Upper lobe of right lung (tissue), 1 donor: ENCODE measurements at regions not wholly inside any gene's neighbourhood (a gene's known extent, or its start where the extent isn't known, plus 50 kb on each side); places are given as distances from the start of the nearest gene placed in this dataset.

Experiments
- ATAC-seq: fragments of 200-7000 bp; cut with Tn5 transposase; one replicate; pipeline ENCODE4 v1.9.1; 2020; ENCODE audit warnings: mild to moderate bottlenecking, moderate library complexity
- DNase-seq: peaks from one replicate; pipeline ENCODE4 v3.0.0-alpha.2; 2020
- H3K27ac ChIP-seq: fragments of 200-600 bp; one replicate; pipeline ENCODE4 v1.8.0; 2022
- H3K27me3 ChIP-seq: fragments of 200-600 bp; one replicate; pipeline ENCODE4 v1.8.0; 2022; ENCODE audit warnings: mild to moderate bottlenecking
- H3K36me3 ChIP-seq: fragments of 200-600 bp; one replicate; pipeline ENCODE4 v1.8.0; 2022
- H3K4me1 ChIP-seq: fragments of 200-600 bp; one replicate; pipeline ENCODE4 v1.8.0; 2022
- H3K4me3 ChIP-seq: fragments of 200-600 bp; one replicate; pipeline ENCODE4 v1.8.0; 2022; ENCODE audit warnings: mild to moderate bottlenecking
- H3K9me3 ChIP-seq: fragments of 200-600 bp; one replicate; pipeline ENCODE4 v1.8.0; 2022
- intact Hi-C: fragments of 100-400 bp; cut with DNase I; formaldehyde crosslinking; loops from one replicate; pipeline ENCODE4 v1.11.0; 2022
- TF ChIP-seq, protein P1 (sequence below): fragments of 200-600 bp; IDR thresholded peaks from one replicate; pipeline ENCODE4 v1.8.0; 2022; ENCODE audit warnings: antibody characterized with exemption
- donor health status: DM: no; HTN: yes; CAD: no; lungs with severe emphysema.

- H3K36me3 ChIP-seq: no peaks in the 10 kb centered on the region
- H3K27me3 ChIP-seq: no peaks in the 10 kb centered on the region
- peak; percentile 51 for ATAC-seq
- intact Hi-C loops: no loop called here
- H3K9me3 ChIP-seq: no peaks in the 10 kb centered on the region
- TF ChIP-seq, protein P1, sequence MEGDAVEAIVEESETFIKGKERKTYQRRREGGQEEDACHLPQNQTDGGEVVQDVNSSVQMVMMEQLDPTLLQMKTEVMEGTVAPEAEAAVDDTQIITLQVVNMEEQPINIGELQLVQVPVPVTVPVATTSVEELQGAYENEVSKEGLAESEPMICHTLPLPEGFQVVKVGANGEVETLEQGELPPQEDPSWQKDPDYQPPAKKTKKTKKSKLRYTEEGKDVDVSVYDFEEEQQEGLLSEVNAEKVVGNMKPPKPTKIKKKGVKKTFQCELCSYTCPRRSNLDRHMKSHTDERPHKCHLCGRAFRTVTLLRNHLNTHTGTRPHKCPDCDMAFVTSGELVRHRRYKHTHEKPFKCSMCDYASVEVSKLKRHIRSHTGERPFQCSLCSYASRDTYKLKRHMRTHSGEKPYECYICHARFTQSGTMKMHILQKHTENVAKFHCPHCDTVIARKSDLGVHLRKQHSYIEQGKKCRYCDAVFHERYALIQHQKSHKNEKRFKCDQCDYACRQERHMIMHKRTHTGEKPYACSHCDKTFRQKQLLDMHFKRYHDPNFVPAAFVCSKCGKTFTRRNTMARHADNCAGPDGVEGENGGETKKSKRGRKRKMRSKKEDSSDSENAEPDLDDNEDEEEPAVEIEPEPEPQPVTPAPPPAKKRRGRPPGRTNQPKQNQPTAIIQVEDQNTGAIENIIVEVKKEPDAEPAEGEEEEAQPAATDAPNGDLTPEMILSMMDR: no peak
- H3K4me3 ChIP-seq: no peak overlapping the region
- no peak overlapping the region for H3K27ac ChIP-seq
- H3K4me1 ChIP-seq: no peaks in the 10 kb centered on the region
- no peak for DNase-seq
Observed at GRCh38 chr4:23384741-23385140, 505.1 kb downstream of the PPARGC1A start.

- no peak for DNase-seq
- no peak for ATAC-seq
- TF ChIP-seq, protein P1: no peak
Observed at GRCh38 chr4:23382879-23383278, 507.0 kb downstream of the PPARGC1A start.

GRCh38 chr4:23374259-23374658 is 515.6 kb downstream of the PPARGC1A start:
- Histone ChIP-seq H3K27ac (no peak overlapping the region), H3K4me1 (no peaks in the 10 kb centered on the region), H3K36me3 (no peaks in the 10 kb centered on the region), H3K9me3 (no peaks in the 10 kb centered on the region), H3K4me3 (no peak overlapping the region), H3K27me3 (no peaks in the 10 kb centered on the region)
- TF ChIP-seq, protein P1: no peak
- intact Hi-C loops: no loop called here
- no peak for DNase-seq
- peak; percentile 31 for ATAC-seq

More at GRCh38 chr4:23382879-23383278, 507.0 kb downstream of the PPARGC1A start:
- no peak overlapping the region for H3K4me3 ChIP-seq
- H3K27me3 ChIP-seq: no peaks in the 10 kb centered on the region
- H3K4me1 ChIP-seq: no peaks in the 10 kb centered on the region
- H3K9me3 ChIP-seq: no peaks in the 10 kb centered on the region
- intact Hi-C loops: no loop called here
- H3K27ac ChIP-seq: no peak overlapping the region
- no peaks in the 10 kb centered on the region for H3K36me3 ChIP-seq

- Histone ChIP-seq H3K9me3 (no peaks in the 10 kb centered on the region), H3K36me3 (no peaks in the 10 kb centered on the region), H3K27me3 (no peaks in the 10 kb centered on the region), H3K27ac (no peak overlapping the region), H3K4me3 (no peak overlapping the region), H3K4me1 (no peaks in the 10 kb centered on the region)
- peak; percentile 95 for ATAC-seq
- TF ChIP-seq, protein P1: no peak
- intact Hi-C loops: no loop called here
- DNase-seq: peak; percentile 69
Observed at GRCh38 chr4:23373261-23373660, 516.6 kb downstream of the PPARGC1A start.

DNA sequence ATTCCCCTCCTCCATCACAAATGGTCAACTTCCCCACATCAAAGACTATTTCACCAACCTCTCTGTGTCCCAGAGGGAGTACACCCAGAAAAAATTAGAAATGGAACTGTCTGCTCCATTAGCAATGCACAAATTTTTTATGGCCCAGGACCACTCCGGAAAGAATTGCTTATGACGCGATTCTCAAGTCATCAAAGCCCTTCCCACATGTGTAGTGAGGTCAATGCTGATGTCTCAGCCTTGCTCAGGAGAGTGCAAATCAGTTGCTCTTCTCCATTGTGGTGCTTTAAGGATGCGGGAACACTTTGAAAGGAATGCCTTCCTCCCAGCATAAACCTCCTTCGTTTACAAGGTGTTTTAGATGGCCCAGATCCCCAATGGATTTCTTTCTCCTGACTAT is 518.3 kb downstream of the PPARGC1A start:
- TF ChIP-seq, protein P1: no peak
- no peaks in the 10 kb centered on the region for H3K4me1 ChIP-seq
- H3K36me3 ChIP-seq: no peaks in the 10 kb centered on the region
- no peaks in the 10 kb centered on the region for H3K27me3 ChIP-seq
- H3K4me3 ChIP-seq: no peak overlapping the region
- ATAC-seq: no peak
- no peak overlapping the region for H3K27ac ChIP-seq
- intact Hi-C loops: no loop called here
- H3K9me3 ChIP-seq: no peaks in the 10 kb centered on the region
- DNase-seq: no peak

GRCh38 chr4:23369331-23369730 is 520.5 kb downstream of the PPARGC1A start:
- H3K27ac ChIP-seq: no peak overlapping the region
- DNase-seq (no peak), ATAC-seq (no peak)
- H3K27me3 ChIP-seq: no peaks in the 10 kb centered on the region
- no peaks in the 10 kb centered on the region for H3K4me1 ChIP-seq
- H3K4me3 ChIP-seq: no peak overlapping the region
- no peaks in the 10 kb centered on the region for H3K36me3 ChIP-seq
- intact Hi-C loops: no loop called here
- TF ChIP-seq, protein P1: no peak
- H3K9me3 ChIP-seq: no peaks in the 10 kb centered on the region
